GM23338 (cell line): ENCODE measurements at regions not wholly inside any gene's neighbourhood (a gene's known extent, or its start where the extent isn't known, plus 50 kb on each side); places are given as distances from the start of the nearest gene placed in this dataset.

ENCODE experiments used
- EZH2 ChIP-seq: fragments of 200-600 bp; sonication (generic); IDR thresholded peaks from one replicate; pipeline ENCODE4 v1.8.0; 2017; ENCODE audit warnings: antibody characterized with exemption, mild to moderate bottlenecking, low read depth; ENCODE audit not compliant: unreplicated experiment
- TF ChIP-seq, protein P1 (sequence below), 2 experiments: fragments of 200-600 bp in 1 of 2; sonication (generic) in 1 of 2; conservative IDR thresholded peaks; 2 replicates each; pipeline versions ENCODE4 v1.5.1 to v1.6.1; 2016 to 2017; ENCODE audit warnings: antibody characterized with exemption in 2 of 2, low read depth in 2 of 2, mild to moderate bottlenecking in 2 of 2, moderate library complexity in 1 of 2

DNA sequence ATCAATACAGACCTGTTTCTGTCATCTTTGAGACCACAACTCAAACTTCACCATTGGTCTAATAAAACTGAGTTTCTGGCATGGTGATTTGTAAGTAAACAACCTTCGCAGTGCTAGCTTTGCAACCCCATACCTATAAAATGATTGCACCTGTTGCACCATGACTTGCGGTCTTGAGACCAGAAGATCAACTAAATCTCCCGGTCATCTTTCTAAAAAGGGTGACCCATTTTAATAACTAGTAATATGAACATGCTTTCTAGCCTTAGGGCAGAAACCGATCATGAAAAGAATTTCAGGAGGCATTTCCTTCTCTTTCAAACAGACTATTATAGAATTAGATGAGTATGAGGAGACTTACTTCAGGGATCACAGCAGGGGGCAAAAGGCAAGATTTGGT is 151.9 kb upstream of the ZNF385D start:
- no peak for TF ChIP-seq EZH2
- TF ChIP-seq, protein P1, sequence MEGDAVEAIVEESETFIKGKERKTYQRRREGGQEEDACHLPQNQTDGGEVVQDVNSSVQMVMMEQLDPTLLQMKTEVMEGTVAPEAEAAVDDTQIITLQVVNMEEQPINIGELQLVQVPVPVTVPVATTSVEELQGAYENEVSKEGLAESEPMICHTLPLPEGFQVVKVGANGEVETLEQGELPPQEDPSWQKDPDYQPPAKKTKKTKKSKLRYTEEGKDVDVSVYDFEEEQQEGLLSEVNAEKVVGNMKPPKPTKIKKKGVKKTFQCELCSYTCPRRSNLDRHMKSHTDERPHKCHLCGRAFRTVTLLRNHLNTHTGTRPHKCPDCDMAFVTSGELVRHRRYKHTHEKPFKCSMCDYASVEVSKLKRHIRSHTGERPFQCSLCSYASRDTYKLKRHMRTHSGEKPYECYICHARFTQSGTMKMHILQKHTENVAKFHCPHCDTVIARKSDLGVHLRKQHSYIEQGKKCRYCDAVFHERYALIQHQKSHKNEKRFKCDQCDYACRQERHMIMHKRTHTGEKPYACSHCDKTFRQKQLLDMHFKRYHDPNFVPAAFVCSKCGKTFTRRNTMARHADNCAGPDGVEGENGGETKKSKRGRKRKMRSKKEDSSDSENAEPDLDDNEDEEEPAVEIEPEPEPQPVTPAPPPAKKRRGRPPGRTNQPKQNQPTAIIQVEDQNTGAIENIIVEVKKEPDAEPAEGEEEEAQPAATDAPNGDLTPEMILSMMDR (conservative IDR thresholded peaks at IDR 0.05; ENCODE audit: low read depth in 2 of 2) = no peak
